ENCODE measurements at regions not wholly inside any gene's neighbourhood (a gene's known extent, or its start where the extent isn't known, plus 50 kb on each side); places are given as distances from the start of the nearest gene placed in this dataset.
"Not testable (repeated sequence)": the region's sequence is repeated elsewhere in the genome, so short reads cannot be mapped to it uniquely, and the experiment has no call there.

GRCh38 chr10:9057293-9057692 is 1002.8 kb downstream of the GATA3 start:
- not testable (repeated sequence) for TF ChIP-seq CTCF (conservative IDR thresholded peaks at IDR 0.05; ENCODE audit: low read depth, low read length); RFX5 (IDR thresholded peaks at IDR 0.05; ENCODE audit: low read depth, low read length); RAD21 (IDR thresholded peaks at IDR 0.05; ENCODE audit: low read length); RCOR1 (IDR thresholded peaks at IDR 0.05; ENCODE audit: insufficient replicate concordance, low read length); CEBPB (IDR thresholded peaks at IDR 0.05; ENCODE audit: low read depth, low read length); SMC3 (IDR thresholded peaks at IDR 0.05; ENCODE audit: low read depth, low read length); POLR2A (IDR thresholded peaks at IDR 0.05; ENCODE audit: low read depth, low read length)
- TF ChIP-seq, protein P1, sequence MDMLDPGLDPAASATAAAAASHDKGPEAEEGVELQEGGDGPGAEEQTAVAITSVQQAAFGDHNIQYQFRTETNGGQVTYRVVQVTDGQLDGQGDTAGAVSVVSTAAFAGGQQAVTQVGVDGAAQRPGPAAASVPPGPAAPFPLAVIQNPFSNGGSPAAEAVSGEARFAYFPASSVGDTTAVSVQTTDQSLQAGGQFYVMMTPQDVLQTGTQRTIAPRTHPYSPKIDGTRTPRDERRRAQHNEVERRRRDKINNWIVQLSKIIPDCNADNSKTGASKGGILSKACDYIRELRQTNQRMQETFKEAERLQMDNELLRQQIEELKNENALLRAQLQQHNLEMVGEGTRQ (IDR thresholded peaks at IDR 0.05; ENCODE audit: low read depth, low read length) = not testable (repeated sequence)
- TF ChIP-seq, protein P2, sequence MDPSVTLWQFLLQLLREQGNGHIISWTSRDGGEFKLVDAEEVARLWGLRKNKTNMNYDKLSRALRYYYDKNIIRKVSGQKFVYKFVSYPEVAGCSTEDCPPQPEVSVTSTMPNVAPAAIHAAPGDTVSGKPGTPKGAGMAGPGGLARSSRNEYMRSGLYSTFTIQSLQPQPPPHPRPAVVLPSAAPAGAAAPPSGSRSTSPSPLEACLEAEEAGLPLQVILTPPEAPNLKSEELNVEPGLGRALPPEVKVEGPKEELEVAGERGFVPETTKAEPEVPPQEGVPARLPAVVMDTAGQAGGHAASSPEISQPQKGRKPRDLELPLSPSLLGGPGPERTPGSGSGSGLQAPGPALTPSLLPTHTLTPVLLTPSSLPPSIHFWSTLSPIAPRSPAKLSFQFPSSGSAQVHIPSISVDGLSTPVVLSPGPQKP (IDR thresholded peaks at IDR 0.05; ENCODE audit: borderline replicate concordance, low read depth, low read length) = not testable (repeated sequence)

Measured in IMR-90 (cell line).